Ascending aorta (tissue), 2 donors: ENCODE measurements at regions not wholly inside any gene's neighbourhood (a gene's known extent, or its start where the extent isn't known, plus 50 kb on each side); places are given as distances from the start of the nearest gene placed in this dataset.

ENCODE experiments used
- DNase-seq, 2 donors: peaks; one replicate each; pipeline ENCODE4 v3.0.0-alpha.2; 2019; ENCODE audit warnings: low spot score in 2 of 2
- H3K27ac ChIP-seq, 2 donors: fragments of 200-600 bp; sonication (generic); one replicate each; pipeline ENCODE4 v1.5.1; 2016 to 2017; ENCODE audit warnings: mild to moderate bottlenecking in 1 of 2
- H3K27me3 ChIP-seq: fragments of 200-600 bp; sonication (generic); one replicate; pipeline ENCODE4 v1.5.1; 2017
- H3K36me3 ChIP-seq, 2 donors: fragments of 200-600 bp; sonication (generic); one replicate each; pipeline ENCODE4 v1.5.1; 2016
- H3K4me1 ChIP-seq, 2 donors: fragments of 200-600 bp; sonication (generic); one replicate each; pipeline ENCODE4 v1.5.1; 2016 to 2017; ENCODE audit warnings: mild to moderate bottlenecking in 1 of 2
- H3K4me3 ChIP-seq, 2 donors: fragments of 200-600 bp; sonication (generic); one replicate each; pipeline ENCODE4 v1.5.1; 2016 to 2017; ENCODE audit warnings: mild to moderate bottlenecking in 1 of 2
- H3K9me3 ChIP-seq, 2 donors: fragments of 200-600 bp; sonication (generic); one replicate each; pipeline ENCODE4 v1.5.1; 2016
- intact Hi-C: fragments of 100-400 bp; cut with DNase I; formaldehyde crosslinking; loops from one replicate; pipeline ENCODE4 v1.15.1; 2023
- TF ChIP-seq, protein P1 (sequence below), 3 experiments: fragments of 200-600 bp in 2 of 3; fragments of 450-650 bp in 1 of 3; sonication (generic) in 2 of 3; IDR thresholded peaks; one replicate each; pipeline ENCODE4 v1.5.1; 2016 to 2019; ENCODE audit warnings: antibody characterized with exemption in 3 of 3, mild to moderate bottlenecking in 1 of 3, moderate library complexity in 1 of 3

- Histone ChIP-seq H3K9me3 (no peaks in the 10 kb centered on the region), H3K27me3 (no peaks in the 10 kb centered on the region), H3K4me1 (no peaks in the 10 kb centered on the region), H3K36me3 (no peaks in the 10 kb centered on the region), H3K4me3 (no peak overlapping the region), H3K27ac (no peak overlapping the region)
- DNase-seq = no peak
- TF ChIP-seq, protein P1, sequence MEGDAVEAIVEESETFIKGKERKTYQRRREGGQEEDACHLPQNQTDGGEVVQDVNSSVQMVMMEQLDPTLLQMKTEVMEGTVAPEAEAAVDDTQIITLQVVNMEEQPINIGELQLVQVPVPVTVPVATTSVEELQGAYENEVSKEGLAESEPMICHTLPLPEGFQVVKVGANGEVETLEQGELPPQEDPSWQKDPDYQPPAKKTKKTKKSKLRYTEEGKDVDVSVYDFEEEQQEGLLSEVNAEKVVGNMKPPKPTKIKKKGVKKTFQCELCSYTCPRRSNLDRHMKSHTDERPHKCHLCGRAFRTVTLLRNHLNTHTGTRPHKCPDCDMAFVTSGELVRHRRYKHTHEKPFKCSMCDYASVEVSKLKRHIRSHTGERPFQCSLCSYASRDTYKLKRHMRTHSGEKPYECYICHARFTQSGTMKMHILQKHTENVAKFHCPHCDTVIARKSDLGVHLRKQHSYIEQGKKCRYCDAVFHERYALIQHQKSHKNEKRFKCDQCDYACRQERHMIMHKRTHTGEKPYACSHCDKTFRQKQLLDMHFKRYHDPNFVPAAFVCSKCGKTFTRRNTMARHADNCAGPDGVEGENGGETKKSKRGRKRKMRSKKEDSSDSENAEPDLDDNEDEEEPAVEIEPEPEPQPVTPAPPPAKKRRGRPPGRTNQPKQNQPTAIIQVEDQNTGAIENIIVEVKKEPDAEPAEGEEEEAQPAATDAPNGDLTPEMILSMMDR (IDR thresholded peaks at IDR 0.05) = no peak
- intact Hi-C loops = no loop called here
Measured at GRCh38 chr19:23512151-23512925, 117.1 kb upstream of the ZNF91 start.

- TF ChIP-seq, protein P1 (IDR thresholded peaks at IDR 0.05) = no peak
- no peak overlapping the region for H3K27ac ChIP-seq
- H3K4me1 ChIP-seq = no peaks in the 10 kb centered on the region
- intact Hi-C loops = no loop called here
- H3K36me3 ChIP-seq = no peaks in the 10 kb centered on the region
- H3K9me3 ChIP-seq = no peaks in the 10 kb centered on the region
- no peak overlapping the region for H3K4me3 ChIP-seq
- no peak for DNase-seq
- H3K27me3 ChIP-seq = no peaks in the 10 kb centered on the region
Measured at GRCh38 chr19:23509686-23510450, 114.6 kb upstream of the ZNF91 start.

DNA sequence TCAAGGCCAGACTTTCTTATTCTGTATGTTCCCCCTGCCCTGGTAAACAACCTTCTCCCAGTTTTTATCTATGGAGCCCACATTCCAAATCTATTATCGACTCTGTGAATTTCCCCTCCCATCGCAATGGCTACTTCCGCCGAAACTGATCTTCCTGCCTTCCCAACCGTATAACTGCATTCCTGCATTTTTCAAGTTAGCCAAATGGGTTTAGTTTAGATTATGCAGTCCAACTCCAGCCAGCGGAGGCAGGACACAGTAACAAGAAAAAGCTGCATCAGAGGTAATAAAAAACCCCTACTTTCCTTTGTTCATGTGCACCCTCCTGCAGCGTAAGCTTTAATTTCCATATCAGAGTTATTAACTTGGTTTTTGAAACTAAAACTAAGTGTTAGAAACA is 112.2 kb upstream of the ZNF91 start:
- TF ChIP-seq, protein P1 (IDR thresholded peaks at IDR 0.05) = no peak
- intact Hi-C loops = no loop called here
- no peak overlapping the region for H3K4me3 ChIP-seq
- H3K36me3 ChIP-seq = no peaks in the 10 kb centered on the region
- no peak for DNase-seq
- no peaks in the 10 kb centered on the region for H3K9me3 ChIP-seq
- no peaks in the 10 kb centered on the region for H3K27me3 ChIP-seq
- no peak overlapping the region for H3K27ac ChIP-seq
- no peaks in the 10 kb centered on the region for H3K4me1 ChIP-seq

- Histone ChIP-seq H3K36me3 (no peaks in the 10 kb centered on the region), H3K27me3 (no peaks in the 10 kb centered on the region), H3K27ac (no peak overlapping the region), H3K4me3 (no peak overlapping the region), H3K9me3 (no peaks in the 10 kb centered on the region), H3K4me1 (no peaks in the 10 kb centered on the region)
- no peak for DNase-seq
- TF ChIP-seq, protein P1 (IDR thresholded peaks at IDR 0.05) = no peak
- intact Hi-C loops = no loop called here
Measured at GRCh38 chr19:23505738-23506137, 110.5 kb upstream of the ZNF91 start.

DNA sequence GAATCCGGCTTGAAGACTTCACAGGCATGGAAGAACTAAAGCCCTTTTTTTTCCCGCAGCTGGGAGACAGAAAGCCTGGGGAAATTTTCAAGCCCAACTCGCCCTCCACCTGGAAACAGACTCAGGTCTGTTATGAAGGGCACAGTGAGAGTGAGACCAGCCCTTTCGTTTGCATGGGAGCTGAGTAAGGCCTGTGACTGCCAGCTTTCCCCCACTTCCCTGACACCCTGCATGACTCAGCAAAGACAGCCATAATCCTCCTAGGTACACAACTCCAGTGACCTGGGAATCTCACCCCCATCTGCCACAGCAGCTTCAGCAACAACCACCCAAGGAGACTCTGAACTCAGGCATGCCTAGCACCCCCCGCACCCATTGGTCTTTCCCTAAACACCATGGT is 87.6 kb upstream of the ZNF91 start:
- no peaks in the 10 kb centered on the region for H3K36me3 ChIP-seq
- intact Hi-C loops = no loop called here
- TF ChIP-seq, protein P1 (IDR thresholded peaks at IDR 0.05) = no peak
- no peak overlapping the region for H3K27ac ChIP-seq
- no peak for DNase-seq
- H3K27me3 ChIP-seq = no peaks in the 10 kb centered on the region
- H3K9me3 ChIP-seq = no peaks in the 10 kb centered on the region
- no peak overlapping the region for H3K4me3 ChIP-seq
- H3K4me1 ChIP-seq = no peaks in the 10 kb centered on the region
